ENCODE measurements at regions not wholly inside any gene's neighbourhood (a gene's known extent, or its start where the extent isn't known, plus 50 kb on each side); places are given as distances from the start of the nearest gene placed in this dataset.

DNA sequence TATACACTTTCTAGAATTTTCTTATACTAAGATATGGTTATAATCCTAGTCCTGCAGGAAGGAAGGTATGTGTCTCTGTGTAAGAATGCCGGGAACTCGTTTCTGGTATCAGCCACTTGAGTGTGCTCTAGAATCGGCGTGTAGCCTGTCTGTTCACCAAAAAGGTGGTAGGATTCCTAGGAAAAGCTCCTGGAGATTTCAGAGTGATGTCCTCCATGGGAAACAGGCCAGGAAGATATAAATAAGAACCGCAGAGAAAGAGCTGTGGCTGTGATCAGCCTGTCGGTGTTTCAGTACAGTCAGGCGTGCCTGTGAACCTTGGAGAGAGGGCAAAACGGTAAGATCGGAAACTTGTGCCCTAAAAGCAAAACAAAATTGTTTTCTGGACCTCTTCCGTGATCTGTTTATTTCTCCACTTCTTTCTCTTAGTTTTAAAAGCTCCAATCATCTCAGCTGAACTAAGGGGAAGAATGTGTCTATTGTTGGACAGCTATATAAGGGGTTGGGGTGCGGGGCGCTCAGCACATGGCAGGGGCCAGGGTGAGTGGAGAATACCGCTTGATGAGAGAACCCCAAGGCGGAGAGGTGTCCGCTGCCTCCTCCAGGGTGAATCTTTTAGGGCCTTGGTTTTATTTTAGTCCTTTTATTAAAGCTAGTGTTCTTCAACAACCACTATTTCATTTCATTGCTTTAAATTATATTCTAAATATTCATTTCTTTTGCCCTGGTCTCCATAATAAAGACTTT, 303.8 kb upstream of the TENM3 start:
- H3K9me3 ChIP-seq = no peaks in the 10 kb centered on the region
- intact Hi-C loops (cut with DNase I) = no loop called here
- ATAC-seq (no peak), DNase-seq (no peak)
- peaks cover 0 to 3% (median 0%) of the 10 kb centered on the region in 7 donors for H3K27me3 ChIP-seq
- no peaks in the 10 kb centered on the region for H3K4me1 ChIP-seq
- H3K4me3 ChIP-seq = no peak overlapping the region
- no peaks in the 10 kb centered on the region for H3K36me3 ChIP-seq
- H3K27ac ChIP-seq = no peak overlapping the region
- 62 to 63% methylated on average over 15 of the region's 15 CpGs for WGBS, 2 donors
- peak in 1 of 9 donors; percentile 16 for TF ChIP-seq CTCF (IDR thresholded peaks at IDR 0.05)

GRCh38 chr4:181944527-181944926, 298.7 kb upstream of the TENM3 start:
- H3K27me3 ChIP-seq = peaks cover 0 to 3% (median 0%) of the 10 kb centered on the region in 7 donors
- no peaks in the 10 kb centered on the region for H3K36me3 ChIP-seq
- H3K4me1 ChIP-seq = no peaks in the 10 kb centered on the region
- H3K9me3 ChIP-seq = no peaks in the 10 kb centered on the region
- intact Hi-C loops (cut with DNase I) = no loop called here
- 84 to 87% methylated on average over 8 of the region's 8 CpGs for WGBS, 2 donors
- TF ChIP-seq CTCF (IDR thresholded peaks at IDR 0.05) = no peak
- ATAC-seq (no peak), DNase-seq (no peak)
- H3K4me3 ChIP-seq = no peak overlapping the region
- no peak overlapping the region for H3K27ac ChIP-seq

- Histone ChIP-seq H3K27me3 (peaks cover 0 to 3% (median 0%) of the 10 kb centered on the region in 7 donors), H3K36me3 (no peaks in the 10 kb centered on the region), H3K27ac (no peak overlapping the region), H3K4me1 (no peaks in the 10 kb centered on the region), H3K4me3 (no peak overlapping the region), H3K9me3 (no peaks in the 10 kb centered on the region)
- 93% methylated on average over 4 of the region's 4 CpGs for WGBS, 2 donors
- intact Hi-C loops (cut with DNase I) = no loop called here
- DNase-seq = no peak
- no peak for ATAC-seq
- TF ChIP-seq CTCF (IDR thresholded peaks at IDR 0.05) = no peak
These were observed 296.3 kb upstream of the TENM3 start for GRCh38 chr4:181946902-181947301.

GRCh38 chr4:181948839-181949382, 294.3 kb upstream of the TENM3 start:
- no peaks in the 10 kb centered on the region for H3K9me3 ChIP-seq
- no peak for TF ChIP-seq CTCF (IDR thresholded peaks at IDR 0.05)
- WGBS, 2 donors = 75% methylated on average over 3 of the region's 3 CpGs
- no peak for ATAC-seq
- no peaks in the 10 kb centered on the region for H3K36me3 ChIP-seq
- H3K4me1 ChIP-seq = peaks cover 0 to 8% (median 0%) of the 10 kb centered on the region in 9 donors
- peaks cover 0 to 3% (median 0%) of the 10 kb centered on the region in 7 donors for H3K27me3 ChIP-seq
- DNase-seq = no peak
- H3K27ac ChIP-seq = no peak overlapping the region
- H3K4me3 ChIP-seq = no peak overlapping the region
- intact Hi-C loops (cut with DNase I) = no loop called here
